T-helper 1 cell treated with Interleukin-12 subunit alpha and Interleukin-12 subunit beta and Interleukin-4 antibody, amounts not matched to agents 30 ng/mL and 1 ng/mL, for 36 hours (primary cell): ENCODE measurements at regions not wholly inside any gene's neighbourhood (a gene's known extent, or its start where the extent isn't known, plus 50 kb on each side); places are given as distances from the start of the nearest gene placed in this dataset.

ENCODE experiments used
- intact Hi-C: fragments of 100-400 bp; cut with micrococcal nuclease; formaldehyde crosslinking; loops from one replicate; pipeline ENCODE4 v1.15.1; 2024

DNA sequence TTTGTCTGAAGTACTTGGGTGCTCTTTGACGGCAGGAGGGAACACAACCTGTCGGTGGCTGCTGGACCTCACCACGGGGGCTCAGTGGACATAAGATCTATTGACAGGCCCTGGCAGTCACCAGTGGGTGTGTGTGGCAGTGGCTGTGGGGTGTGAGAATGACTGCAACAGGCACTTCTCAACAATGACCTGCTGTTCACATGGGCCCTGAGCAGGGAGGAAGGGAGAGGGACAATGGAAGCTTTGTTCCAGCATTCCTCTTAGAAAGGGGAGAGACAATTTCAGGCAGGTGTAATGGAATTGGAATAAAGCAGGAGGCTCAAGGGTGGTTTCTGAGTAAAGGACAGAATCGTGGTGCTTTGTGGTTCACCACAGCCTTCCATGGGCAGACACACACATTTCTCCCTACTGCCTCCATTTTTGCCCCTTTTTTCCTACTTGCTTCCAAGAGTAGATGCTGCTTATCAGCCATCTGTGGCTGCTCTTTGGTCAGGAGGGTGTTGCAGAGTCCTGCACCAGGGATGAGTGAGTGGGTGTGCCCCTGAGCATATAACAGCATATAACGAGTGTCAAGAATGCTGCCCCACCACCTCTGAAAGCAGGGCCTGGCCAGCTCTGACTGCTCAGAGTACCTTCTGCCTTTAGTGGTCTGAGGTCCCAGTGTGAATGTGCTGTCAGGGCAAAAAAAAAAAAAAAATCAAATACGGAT is 267.7 kb downstream of the RASSF9 start:
- intact Hi-C loops, result no loop called here

DNA sequence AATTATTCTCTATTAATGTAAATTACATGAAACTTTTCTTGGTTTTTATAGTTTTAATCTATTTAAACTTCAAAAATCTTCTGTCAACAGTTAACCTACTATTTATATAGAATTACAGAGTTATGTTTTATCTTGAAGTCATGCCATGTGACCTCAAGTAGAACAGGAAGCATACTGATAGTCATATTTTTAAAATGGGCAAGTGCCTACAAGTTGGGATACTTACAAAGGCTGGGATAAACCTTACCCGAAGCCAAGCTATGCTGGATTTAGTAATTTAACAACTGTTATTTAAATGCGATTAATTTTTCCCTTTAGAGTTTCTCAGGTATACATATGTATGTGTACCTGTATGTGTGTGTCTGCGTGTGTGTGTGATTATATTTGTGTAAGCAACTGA is 266.9 kb downstream of the RASSF9 start:
- intact Hi-C loops, result no loop called here

DNA sequence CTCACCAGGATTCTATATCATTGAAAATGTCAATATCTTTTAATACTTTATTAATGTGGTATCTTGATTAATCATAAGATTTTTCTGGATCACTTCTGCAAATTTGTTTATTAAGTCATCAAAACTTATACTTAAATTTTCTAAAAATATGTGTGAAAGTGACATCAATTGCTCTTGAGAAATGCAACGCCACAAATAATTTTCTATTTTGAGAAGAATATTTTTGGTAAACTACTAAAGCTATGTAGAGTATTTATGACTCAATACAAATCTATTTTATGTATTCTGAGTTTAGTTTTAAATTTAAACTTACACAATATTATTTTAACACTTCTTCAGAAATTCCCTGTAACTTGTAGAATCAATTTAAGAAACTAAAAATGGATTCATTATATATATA is 263.3 kb downstream of the RASSF9 start:
- intact Hi-C loops, result no loop called here

DNA sequence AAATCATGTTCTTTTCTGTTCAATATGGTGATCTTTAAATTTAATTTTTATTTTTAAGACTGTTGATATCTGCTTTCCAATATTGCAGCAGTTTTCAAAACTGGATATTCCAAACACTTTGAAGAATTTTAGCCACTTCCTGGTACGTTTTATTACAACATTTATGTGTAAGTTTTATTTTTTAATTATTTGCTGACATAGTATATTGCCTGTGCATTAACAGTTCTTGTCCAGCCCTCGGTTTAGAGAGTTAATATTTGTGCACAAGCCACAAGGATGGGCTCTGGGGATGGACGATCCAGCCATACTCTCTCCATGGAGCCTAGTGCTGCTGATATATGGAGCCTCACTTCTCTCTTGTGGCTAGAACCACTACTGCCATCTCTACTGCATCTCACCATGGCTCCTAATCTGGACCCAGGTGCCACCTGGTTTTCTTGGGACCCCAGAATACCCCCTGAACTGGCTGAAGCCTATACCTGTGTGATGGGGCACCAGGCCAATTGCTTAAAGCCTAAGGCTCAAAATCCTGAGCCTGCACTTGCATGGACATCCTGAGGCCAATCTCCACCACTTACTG is 262.5 kb downstream of the RASSF9 start:
- intact Hi-C loops, result no loop called here

DNA sequence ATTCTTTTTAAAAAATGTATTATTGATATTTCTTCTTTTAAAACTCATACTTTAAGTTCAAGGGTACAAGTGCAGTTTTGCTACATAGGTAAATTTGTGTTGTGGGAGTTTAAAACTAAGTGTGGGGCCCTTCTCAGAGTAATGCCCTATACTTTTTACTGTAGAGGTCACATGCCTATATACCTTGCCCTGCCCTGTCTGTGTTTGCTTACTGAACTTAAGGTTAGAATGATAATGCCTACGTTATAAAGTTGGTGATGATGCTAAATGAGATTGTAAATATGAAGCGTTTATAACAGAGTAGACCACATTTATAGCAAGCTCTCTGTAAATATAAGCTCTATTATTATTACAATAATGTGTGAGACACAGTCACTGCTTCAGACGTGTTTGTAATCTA is 261.9 kb downstream of the RASSF9 start:
- intact Hi-C loops, result no loop called here

DNA sequence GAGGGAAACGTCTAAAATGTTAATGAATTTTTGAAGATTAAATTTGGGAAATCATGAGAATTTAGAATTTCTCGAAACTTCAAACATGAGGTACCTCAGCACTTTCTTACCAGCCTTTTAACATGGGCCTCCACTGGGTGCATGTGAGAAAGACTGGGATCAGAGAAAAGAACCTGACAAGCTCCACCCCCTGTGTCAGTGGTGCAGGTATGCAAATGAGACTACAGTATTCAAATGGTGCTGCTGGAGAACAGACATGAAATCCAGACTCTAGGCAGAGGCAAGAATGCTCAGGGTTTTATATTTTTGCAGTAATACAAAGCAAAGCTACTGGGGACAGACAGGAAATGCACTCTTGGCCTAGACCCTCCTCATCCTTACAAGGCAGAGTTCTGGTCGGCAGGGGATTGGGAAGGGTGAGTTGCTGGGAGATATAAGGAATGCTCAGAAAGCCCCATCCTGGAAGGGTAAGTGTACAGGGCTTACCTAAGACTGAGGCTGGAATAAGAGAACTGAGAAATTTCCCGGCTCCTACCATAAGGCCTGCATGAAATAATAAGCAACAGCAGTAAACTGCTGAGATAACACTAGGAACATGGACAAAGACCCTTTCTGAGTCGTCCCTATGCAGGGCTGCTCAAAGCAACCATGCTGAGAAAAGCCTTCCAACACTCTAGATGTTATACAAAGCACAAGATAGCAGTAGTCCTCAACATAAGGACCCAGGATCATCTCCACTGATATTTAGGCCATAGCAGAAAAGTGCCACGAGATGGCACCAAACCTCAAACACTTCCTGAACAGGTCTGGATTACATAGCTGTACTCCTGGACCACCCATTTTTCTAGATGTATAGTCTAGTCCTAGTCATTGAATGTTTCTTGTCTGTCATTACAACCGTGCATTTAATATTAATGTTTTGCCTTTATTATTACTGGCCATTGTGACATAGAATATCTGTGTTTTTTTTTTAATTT is 260.8 kb downstream of the RASSF9 start:
- intact Hi-C loops, result loop anchor here (1.0 to 5.0 kb wide), 3 partner anchors 108 to 343 kb away; no protein-coding TSS in a partner anchor

DNA sequence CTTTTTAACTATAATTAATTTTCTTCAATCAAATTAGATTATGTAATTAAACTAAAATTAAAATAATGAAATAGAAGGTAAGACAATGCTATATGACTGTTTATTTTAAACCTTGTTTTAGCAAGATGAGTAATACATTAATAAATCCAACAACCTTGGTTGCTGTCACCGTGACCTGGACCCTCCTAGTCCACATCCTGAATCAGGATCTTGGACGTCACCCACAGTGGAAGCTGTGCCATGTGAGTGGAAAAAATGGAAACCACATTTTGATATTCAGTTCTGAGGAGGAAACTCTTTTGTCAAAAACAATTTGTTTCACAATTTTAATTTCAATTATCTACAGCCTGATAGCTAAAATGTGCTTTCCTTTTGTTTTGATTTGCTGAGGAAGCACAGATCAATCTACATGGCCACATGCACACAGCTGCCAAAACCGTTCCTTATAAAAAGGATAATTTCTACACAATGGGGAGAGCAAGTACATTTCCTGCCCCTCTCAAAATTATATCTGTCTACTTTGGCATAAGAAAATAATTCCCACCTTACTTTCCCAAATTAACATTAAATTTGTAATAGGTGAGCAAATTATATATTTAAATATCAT is 255.5 kb downstream of the RASSF9 start:
- intact Hi-C loops, result no loop called here

DNA sequence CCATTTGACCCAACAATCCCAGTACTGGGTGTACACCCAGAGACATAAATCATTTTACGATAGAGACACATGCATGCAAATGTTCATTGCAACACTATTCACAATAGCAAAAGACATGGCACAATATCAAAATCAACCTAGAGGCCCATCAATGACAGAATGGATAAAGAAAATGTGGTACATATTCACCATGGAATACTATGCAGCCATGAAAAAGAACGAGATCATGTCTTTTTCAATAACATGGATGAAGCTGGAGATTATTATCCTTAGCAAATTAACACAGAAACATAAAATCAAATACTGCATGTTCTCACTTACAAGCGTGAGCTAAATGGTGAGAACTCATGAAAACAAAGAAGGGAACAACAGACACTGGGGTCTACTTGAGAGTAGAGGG is 249.1 kb downstream of the RASSF9 start:
- intact Hi-C loops, result no loop called here

DNA sequence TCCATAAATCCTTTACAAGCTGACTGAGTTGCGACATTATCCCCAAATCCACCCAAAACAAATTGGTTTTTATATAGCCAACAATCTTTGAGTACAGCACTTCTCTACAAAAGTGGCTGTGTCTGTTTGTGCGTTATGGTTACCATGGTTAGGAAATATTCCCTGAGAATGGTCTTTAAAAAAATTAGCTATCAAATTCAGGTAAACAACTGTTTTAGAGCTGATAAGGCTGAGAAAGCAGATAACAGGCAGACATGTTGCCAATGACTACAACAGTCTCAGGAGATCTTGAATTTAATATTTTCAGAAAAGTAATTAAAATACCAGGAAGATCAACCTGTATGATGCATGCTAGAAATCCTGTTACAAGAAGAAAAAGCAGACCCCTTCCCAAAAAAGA is 248.0 kb downstream of the RASSF9 start:
- intact Hi-C loops, result no loop called here

DNA sequence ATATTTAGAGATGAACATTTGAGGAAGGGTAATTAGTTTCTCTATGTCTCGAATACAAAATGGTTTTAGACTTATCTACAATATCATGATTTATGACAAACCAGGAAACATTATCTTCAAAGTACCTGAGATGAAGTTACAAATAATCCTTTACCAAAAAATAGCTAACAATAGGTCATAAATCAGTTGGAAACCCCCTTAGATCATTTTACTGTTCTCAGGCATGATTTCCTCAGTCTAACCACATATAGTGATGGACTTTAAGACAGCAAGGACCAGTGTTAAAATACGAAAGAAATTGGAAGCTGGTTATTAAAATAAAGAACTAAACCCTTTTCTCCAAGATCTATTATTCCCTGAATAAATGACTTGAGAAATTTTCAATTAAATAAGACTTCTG is 235.4 kb downstream of the RASSF9 start:
- intact Hi-C loops, result no loop called here

DNA sequence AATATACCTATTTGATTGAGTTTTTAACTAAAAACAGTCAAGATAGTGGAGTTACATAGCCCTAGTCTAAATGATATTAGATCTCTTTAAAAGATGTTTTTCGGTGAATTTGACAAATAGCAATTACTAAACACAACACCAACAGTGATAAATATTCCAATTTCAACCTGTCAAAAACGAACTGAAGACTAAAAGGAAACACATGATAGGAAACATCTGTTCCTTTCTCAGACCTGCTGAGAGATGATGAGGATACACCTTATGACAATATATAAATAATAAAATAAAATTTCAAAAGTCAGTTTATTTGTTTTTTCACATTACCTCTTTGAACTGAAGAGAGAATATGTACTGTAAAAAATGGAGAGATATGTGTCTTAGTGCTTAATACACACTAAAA is 232.7 kb downstream of the RASSF9 start:
- intact Hi-C loops, result no loop called here

DNA sequence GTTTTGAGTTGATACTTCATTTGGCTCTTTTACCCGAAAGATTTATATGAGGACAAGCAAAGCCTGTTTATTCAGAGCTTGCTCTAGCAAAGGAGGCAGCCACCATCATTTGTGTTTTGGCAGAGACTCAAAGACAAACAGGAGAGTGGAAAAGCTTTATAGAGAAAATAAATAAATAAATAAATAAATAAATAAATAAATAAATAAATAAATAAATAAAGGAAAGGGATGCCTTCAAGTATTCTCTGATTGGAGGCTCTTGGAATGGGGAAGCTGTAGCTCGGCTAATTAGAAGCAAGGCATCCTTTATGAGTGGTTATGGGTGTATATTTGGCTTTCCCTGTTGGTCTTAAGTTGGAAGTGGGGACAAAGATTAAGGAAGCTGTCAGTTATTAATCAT is 229.8 kb downstream of the RASSF9 start:
- intact Hi-C loops, result no loop called here

DNA sequence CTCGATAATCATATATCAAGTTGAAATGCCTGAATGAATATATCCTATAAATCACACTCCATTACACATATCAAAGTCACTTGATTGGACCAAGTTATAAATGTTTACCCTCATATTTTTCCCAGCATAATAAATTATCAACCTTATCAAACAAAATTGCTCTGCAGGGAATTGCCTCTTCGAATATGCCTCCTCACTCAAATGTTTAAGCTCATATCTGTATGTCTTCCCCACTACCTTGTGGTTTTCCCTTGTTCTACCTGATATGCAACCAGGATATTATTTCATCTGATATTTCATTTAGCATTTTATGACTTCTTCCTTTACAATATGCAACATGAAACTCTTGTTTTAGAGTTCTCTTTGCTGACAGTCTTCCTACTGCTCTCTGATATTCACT is 226.4 kb downstream of the RASSF9 start:
- intact Hi-C loops, result no loop called here

DNA sequence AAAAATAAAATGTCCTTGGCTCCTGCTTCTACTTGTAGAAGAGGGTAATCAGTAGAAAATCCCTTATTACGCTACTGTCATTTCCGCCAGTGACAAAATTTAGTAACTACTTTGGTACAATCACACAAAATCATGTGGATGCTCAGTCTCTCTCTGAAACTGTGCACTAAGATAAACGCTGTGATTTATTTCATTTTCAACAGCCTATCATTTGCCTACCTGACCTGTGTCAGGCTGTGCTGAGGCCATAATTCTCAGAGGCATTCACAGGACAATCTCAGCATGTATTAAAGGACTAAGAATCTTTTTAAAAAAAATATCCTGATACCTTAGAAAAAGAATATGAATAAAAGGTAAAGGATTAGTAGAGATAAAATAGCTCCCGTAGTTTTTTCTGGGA is 226.0 kb downstream of the RASSF9 start:
- intact Hi-C loops, result no loop called here

DNA sequence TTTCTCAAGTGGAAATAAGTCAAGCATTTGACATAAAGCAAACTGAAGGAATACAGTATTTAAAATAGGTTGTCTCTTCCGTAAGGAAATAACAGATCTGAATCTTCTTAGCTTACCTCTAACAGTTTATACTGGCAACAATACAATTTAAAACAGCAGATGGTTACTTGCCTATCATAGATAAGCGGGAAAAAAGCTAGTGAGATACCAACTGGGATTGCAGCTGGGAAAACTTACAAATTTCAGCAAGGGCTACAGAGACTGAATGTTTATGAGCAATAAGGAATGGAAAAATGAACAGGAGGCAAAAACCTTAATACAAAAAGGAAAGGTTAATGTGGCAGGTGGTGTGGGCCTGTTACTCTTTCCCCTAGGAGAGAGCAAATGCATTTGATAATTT is 220.0 kb downstream of the RASSF9 start:
- intact Hi-C loops, result no loop called here

DNA sequence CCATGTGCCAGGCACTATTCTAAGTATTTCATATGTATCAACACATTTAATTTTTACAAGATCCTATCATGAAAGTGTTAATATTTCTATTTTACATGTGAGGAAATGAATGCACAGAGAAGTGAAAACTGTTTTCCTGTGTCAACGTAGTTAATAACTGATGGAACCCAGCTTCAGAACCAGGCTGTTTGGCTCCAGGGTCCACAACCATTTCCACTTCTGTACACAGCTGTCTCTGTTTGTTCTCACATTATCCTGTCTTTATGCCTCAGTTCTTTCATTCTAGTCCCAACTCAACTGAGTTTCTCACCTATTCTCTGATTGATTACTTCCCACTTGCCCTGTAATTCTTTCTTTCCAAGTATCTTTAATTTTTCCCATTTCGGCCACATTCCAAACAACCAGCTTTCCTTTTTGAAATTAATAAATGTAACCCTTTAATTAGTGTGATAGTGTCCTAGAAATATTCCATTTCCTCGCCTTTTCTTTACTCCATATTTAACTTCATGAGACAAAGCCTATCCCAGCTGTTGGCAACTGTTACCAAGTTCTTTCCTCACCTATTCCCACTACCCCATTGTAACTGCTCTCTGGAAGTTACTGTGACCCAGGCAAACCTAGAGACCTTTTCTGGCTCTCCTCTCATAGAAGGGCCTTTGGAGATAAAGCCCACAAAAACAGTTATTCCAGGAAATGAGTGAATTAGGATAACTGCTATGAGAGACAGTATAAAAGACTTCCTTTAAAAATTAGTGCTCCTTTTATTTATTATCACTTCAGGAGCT is 218.7 kb downstream of the RASSF9 start:
- intact Hi-C loops, result no loop called here

DNA sequence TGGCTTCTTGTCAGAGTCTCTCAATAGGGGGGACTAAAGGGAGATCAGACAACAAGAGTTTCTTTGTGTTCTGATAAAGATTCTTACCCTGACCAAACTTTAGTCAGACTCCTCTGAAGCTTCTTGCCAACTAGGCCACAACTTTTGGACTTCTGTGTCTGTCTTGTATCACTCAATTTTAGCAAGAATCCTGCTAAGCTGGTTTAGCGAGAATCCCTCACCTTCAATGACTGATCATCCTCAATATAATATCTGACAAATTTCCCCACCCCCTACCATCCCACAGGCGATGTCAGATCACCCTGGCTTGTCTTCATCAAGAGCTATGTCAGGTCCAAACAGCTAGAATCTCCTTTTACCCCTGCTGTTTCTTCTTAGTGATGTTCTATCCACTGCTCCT is 215.2 kb downstream of the RASSF9 start:
- intact Hi-C loops, result no loop called here

DNA sequence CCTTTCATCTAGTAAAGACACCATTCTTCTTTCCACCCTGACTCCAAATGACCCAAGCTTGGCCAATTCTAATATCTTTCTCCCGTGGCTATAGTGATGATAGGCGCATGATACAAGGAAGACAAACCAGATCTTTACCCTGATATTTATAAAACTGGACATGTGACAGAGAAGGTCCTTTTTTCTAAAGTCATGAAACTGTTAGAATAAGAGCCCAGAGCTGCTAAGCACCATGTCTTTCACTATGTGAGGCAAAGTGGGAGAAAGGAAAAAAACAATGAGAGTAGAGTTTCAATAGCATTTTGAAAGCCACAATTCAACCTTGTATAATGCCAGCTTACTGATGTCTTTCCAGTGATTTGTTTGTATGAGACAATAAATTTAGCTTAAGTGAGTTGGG is 212.4 kb downstream of the RASSF9 start:
- intact Hi-C loops, result no loop called here

DNA sequence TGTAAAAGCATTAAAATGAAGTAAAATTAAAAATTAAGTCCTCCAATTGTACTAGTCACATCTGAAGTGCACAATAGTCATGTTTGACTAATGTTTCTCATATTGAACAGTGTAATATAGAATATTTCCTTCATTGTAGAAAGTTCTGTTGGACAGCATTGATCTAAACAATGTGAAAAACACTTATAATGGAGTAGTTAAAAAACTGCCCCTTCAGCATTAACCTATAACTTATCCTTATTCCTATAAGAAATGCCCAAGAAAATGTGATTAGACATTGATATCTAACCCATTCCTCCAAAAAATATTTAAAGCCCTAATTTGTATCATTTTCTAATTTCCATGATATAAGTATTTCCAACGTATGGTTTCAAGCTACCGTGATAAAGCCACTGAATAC is 210.7 kb downstream of the RASSF9 start:
- intact Hi-C loops, result no loop called here

DNA sequence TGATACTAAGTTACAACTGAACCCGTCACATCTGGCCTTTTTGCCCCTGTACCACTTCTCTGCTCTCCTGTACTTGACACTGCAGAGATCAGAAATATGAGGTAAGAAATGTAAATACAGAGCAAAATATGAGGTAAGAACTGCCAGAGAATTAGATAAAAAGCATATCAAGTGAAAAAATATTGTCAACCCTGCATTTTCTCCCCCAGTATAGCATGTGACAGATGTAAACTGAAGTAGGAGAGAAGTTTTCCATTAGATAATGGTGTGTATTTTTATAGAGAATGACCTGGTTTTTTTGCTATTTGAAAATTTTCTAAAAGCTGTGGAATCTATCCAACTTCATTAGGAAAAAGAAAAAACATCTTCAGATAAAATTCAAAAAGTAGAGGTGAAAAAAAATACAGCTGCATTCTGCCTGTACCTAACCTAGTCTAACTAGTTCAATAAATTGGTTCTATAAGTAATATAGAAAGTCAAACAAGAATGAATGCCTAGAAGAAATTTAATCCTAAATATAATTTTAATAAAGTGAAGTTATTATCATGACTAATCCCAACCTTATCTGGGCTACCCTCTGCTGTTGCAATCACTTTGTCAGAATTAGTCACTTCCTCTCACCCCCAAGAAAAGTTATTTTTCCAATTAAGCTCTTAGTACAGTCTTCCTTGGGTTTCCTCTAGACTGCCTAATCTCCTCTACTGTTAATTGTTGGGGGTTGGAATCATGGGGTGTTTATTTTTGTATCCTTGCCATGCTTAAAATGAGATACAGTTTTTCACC is 210.0 kb downstream of the RASSF9 start:
- intact Hi-C loops, result no loop called here
